ENCODE measurements at regions not wholly inside any gene's neighbourhood (a gene's known extent, or its start where the extent isn't known, plus 50 kb on each side); places are given as distances from the start of the nearest gene placed in this dataset.

GRCh38 chr19:29062475-29063435, 150.2 kb downstream of the UQCRFS1 start:
- DNase-seq (ENCODE audit: unreplicated experiment): no peak
- POLR2A ChIA-PET: no interaction called here
- Mint-ChIP-seq H3K4me3 (ENCODE audit: unreplicated experiment) (no peak overlapping the region), H3K4me1 (ENCODE audit: insufficient read depth, unreplicated experiment) (no peaks in the 10 kb centered on the region), H3K9me3 (ENCODE audit: unreplicated experiment) (peaks cover 32% of the 10 kb centered on the region), H3K27ac (ENCODE audit: low read depth, unreplicated experiment) (no peak overlapping the region), H3K27me3 (ENCODE audit: insufficient read depth, unreplicated experiment) (no peaks in the 10 kb centered on the region), H3K36me3 (ENCODE audit: insufficient read depth, unreplicated experiment) (no peaks in the 10 kb centered on the region)
- CTCF ChIA-PET: no interaction called here
- TF ChIP-seq CTCF (IDR thresholded peaks at IDR 0.05; ENCODE audit: unreplicated experiment): no peak
- no TSS peak for BruUV-seq (replicated peaks)
- intact Hi-C loops (cut with micrococcal nuclease): no loop called here

GRCh38 chr19:29060813-29061364, 152.1 kb downstream of the UQCRFS1 start:
- POLR2A ChIA-PET: no interaction called here

GRCh38 chr19:29056535-29056934, 156.4 kb downstream of the UQCRFS1 start:
- peaks cover 35% of the 10 kb centered on the region for H3K9me3 Mint-ChIP-seq (ENCODE audit: unreplicated experiment)
- H3K4me1 Mint-ChIP-seq (ENCODE audit: insufficient read depth, unreplicated experiment): no peaks in the 10 kb centered on the region
- no peak for DNase-seq (ENCODE audit: unreplicated experiment)
- H3K27ac Mint-ChIP-seq (ENCODE audit: low read depth, unreplicated experiment): no peak overlapping the region
- POLR2A ChIA-PET: no interaction called here
- BruUV-seq (replicated peaks): no TSS peak
- no peak for TF ChIP-seq CTCF (IDR thresholded peaks at IDR 0.05; ENCODE audit: unreplicated experiment)
- no peaks in the 10 kb centered on the region for H3K36me3 Mint-ChIP-seq (ENCODE audit: insufficient read depth, unreplicated experiment)
- H3K4me3 Mint-ChIP-seq (ENCODE audit: unreplicated experiment): no peak overlapping the region
- H3K27me3 Mint-ChIP-seq (ENCODE audit: insufficient read depth, unreplicated experiment): no peaks in the 10 kb centered on the region
- CTCF ChIA-PET: no interaction called here
- intact Hi-C loops (cut with micrococcal nuclease): no loop called here

More at GRCh38 chr19:29060813-29061364, 152.1 kb downstream of the UQCRFS1 start:
- Mint-ChIP-seq H3K36me3 (ENCODE audit: insufficient read depth, unreplicated experiment) (no peaks in the 10 kb centered on the region), H3K9me3 (ENCODE audit: unreplicated experiment) (peaks cover 25% of the 10 kb centered on the region), H3K27me3 (ENCODE audit: insufficient read depth, unreplicated experiment) (no peaks in the 10 kb centered on the region), H3K4me3 (ENCODE audit: unreplicated experiment) (no peak overlapping the region), H3K27ac (ENCODE audit: low read depth, unreplicated experiment) (no peak overlapping the region), H3K4me1 (ENCODE audit: insufficient read depth, unreplicated experiment) (no peaks in the 10 kb centered on the region)
- DNase-seq (ENCODE audit: unreplicated experiment): no peak
- BruUV-seq (replicated peaks): no TSS peak
- CTCF ChIA-PET: no interaction called here
- intact Hi-C loops (cut with micrococcal nuclease): no loop called here
- no peak for TF ChIP-seq CTCF (IDR thresholded peaks at IDR 0.05; ENCODE audit: unreplicated experiment)

- no peak for DNase-seq (ENCODE audit: unreplicated experiment)
- intact Hi-C loops (cut with micrococcal nuclease): no loop called here
- Mint-ChIP-seq H3K27ac (ENCODE audit: low read depth, unreplicated experiment) (no peak overlapping the region), H3K9me3 (ENCODE audit: unreplicated experiment) (peaks cover 34% of the 10 kb centered on the region), H3K4me3 (ENCODE audit: unreplicated experiment) (no peak overlapping the region), H3K36me3 (ENCODE audit: insufficient read depth, unreplicated experiment) (no peaks in the 10 kb centered on the region), H3K4me1 (ENCODE audit: insufficient read depth, unreplicated experiment) (no peaks in the 10 kb centered on the region), H3K27me3 (ENCODE audit: insufficient read depth, unreplicated experiment) (no peaks in the 10 kb centered on the region)
- ChIA-PET CTCF (interaction anchor here (0.6 kb wide), 1 partner anchor 207 kb away, joined by 3 read pairs; no protein-coding TSS in a partner anchor), POLR2A (interaction anchor here (0.6 kb wide), 2 partner anchors 12 to 507 kb away, joined by 3 read pairs; no protein-coding TSS in a partner anchor)
- TF ChIP-seq CTCF (IDR thresholded peaks at IDR 0.05; ENCODE audit: unreplicated experiment): no peak
- BruUV-seq (replicated peaks): no TSS peak
Measured at GRCh38 chr19:29054886-29055675, 157.9 kb downstream of the UQCRFS1 start.
